Left renal cortex interstitium (tissue), 4 donors: ENCODE measurements at regions not wholly inside any gene's neighbourhood (a gene's known extent, or its start where the extent isn't known, plus 50 kb on each side); places are given as distances from the start of the nearest gene placed in this dataset.
A peak's percentile ranks its signal among the peaks of the same experiment; 100 is the strongest.
"Not testable (repeated sequence)": the region's sequence is repeated elsewhere in the genome, so short reads cannot be mapped to it uniquely, and the experiment has no call there.

ENCODE experiments used
- DNase-seq, 4 donors: peaks; one replicate each; pipeline ENCODE4 v3.0.0-alpha.2; 2013; ENCODE audit warnings: low read depth in 4 of 4, low spot score in 2 of 4, missing footprints in 1 of 4

- DNase-seq: no peak
Observed at GRCh38 chr3:178318941-178319816, 217.1 kb upstream of the KCNMB2 start.

GRCh38 chr3:178320456-178321351, 215.5 kb upstream of the KCNMB2 start:
- DNase-seq: peak in 2 of 4 donors; percentile 58 to 72

DNA sequence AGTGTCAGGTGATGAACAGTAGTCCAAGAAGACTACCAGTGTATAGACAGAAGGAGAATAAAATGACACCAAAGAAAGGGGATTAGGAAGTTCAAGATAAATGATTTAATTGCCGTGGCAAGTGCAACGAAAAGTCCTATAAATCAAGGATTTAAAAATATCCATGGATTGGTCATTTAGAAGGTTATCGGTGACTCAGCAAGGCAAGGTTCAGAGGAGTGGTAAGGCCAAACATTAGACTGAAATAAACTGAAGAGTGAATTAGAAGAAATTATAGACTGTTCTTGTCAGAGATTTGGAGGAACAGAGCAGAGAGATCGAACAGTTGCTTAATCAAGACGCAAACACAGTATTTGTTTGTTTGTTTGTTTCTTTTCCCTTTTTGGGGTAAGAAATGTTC, 211.9 kb upstream of the KCNMB2 start:
- no peak for DNase-seq

GRCh38 chr3:178325330-178325729, 210.9 kb upstream of the KCNMB2 start:
- DNase-seq: peak in 1 of 4 donors; percentile 47

GRCh38 chr3:178329936-178330335, 206.3 kb upstream of the KCNMB2 start:
- no peak for DNase-seq

DNA sequence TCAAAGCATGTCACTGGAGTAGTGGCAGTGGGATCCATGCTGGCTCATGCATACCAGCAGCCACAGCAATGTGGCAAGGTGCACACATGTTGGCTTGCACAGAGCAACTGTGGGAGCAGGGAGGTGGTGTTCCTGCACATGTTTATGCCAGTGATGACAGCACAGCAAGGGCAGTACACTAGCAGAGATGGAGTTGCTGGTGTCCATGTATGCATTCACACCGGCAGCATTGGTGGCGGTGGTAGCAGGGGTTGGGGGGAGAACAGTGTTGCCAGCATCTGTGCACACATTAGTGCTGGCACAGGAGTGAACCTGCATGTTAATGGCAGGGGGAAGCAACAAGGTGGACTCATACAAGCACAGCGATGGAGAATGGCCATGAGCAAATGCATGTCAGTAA, 202.0 kb upstream of the KCNMB2 start:
- no peak for DNase-seq

GRCh38 chr3:178336336-178336735, 199.9 kb upstream of the KCNMB2 start:
- DNase-seq: no peak

GRCh38 chr3:178340506-178340905, 195.7 kb upstream of the KCNMB2 start:
- no peak for DNase-seq

- no peak for DNase-seq
Observed at GRCh38 chr3:178341636-178342035, 194.6 kb upstream of the KCNMB2 start.

- DNase-seq: no peak
Observed at GRCh38 chr3:178342111-178342510, 194.1 kb upstream of the KCNMB2 start.

- DNase-seq: no peak
Observed at GRCh38 chr3:178343433-178344038, 192.7 kb upstream of the KCNMB2 start.

DNA sequence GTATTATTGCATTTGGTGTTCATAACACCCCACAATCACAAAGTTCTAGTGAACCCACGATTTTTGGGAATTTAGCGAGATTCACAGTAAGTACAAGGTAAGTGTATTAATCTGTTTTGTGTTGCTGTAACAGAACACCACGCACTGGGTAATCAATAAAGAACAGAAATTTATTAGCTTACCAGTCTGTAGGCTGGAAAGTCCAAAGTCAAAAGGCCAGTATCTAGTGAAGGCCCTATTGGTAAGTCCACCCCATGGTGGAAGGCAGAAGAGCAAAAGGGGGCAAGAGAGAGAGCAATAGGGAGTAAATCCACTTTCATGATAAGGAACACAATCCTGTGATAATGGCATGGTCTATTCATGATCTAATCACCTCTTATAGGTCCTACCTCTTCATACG, 190.3 kb upstream of the KCNMB2 start:
- no peak for DNase-seq

DNA sequence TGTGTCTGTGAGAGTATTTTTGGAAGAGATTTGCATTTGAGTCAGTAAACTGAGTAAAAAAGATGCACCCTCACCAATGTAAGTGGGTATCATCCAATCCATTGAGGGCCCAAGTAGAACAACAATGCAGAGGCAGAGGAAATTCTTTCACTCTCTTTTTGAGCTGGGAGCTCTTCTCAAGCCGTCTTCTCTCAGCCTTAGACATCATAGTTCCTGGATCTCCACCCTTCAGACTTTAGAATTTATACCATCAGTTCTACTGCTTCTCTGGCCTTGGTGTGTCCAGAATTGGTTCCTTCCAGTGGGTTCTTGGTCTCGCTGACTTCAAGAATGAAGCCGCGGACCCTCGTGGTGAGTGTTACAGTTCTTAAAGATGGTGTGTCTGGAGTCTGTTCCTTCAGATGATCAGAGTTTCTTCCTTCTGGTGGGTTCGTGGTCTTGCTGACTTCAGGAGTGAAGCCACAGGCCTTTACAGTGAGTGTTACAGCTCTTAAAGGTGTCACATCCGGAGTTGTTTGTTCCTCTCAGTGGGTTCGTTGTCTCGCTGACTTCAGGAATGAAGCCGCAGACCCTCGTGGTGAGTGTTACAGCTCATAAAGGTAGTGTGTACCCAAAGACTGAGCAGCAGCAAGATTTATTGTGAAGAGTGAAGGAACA, 187.5 kb upstream of the KCNMB2 start:
- DNase-seq: not testable (repeated sequence)

- DNase-seq: not testable (repeated sequence)
Observed at GRCh38 chr3:178349218-178349596, 187.0 kb upstream of the KCNMB2 start.

- no peak for DNase-seq
Observed at GRCh38 chr3:178350763-178351162, 185.5 kb upstream of the KCNMB2 start.

GRCh38 chr3:178352326-178353005, 183.8 kb upstream of the KCNMB2 start:
- DNase-seq: peak in 1 of 4 donors; percentile 19

DNA sequence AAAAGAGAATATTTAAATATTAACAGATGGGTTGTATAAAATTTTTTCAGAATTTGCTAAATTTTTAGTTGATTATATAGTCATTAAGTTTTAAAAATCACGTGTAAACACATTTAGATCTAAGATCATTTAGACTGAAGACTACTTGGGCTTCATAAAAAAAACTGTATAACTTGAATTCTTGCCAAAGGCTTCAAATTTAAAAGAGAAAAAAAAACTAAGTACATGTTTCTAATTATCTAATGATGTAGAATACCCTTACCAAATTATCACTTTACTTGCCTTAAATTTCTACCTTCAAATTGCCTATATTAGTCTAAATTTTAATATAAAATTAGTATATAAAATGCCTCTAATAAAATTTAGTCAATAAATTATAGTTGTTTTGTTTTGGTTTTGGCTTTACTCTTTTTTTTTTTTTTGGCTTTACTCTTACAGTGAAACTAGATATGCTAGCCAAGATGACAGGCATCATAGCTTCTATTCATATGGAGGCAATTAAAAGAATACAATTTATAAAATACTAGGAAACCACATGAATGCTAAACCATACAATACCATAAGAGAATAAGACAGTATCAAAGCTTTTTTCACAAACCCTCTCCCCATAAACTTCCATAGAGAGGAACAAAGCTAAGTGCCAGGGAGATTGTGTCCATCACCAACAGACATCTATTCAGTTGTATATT, 183.1 kb upstream of the KCNMB2 start:
- no peak for DNase-seq

- DNase-seq: no peak
Observed at GRCh38 chr3:178359728-178360127, 176.5 kb upstream of the KCNMB2 start.

- not testable (repeated sequence) for DNase-seq
Observed at GRCh38 chr3:178363048-178363447, 173.2 kb upstream of the KCNMB2 start.
